ENCODE measurements at regions not wholly inside any gene's neighbourhood (a gene's known extent, or its start where the extent isn't known, plus 50 kb on each side); places are given as distances from the start of the nearest gene placed in this dataset.
A peak's percentile ranks its signal among the peaks of the same experiment; 100 is the strongest.
"Not testable (repeated sequence)": the region's sequence is repeated elsewhere in the genome, so short reads cannot be mapped to it uniquely, and the experiment has no call there.

GRCh38 chr14:81759541-81759940 lies 225.9 kb upstream of the SEL1L start:
- H3K9me3 ChIP-seq (ENCODE audit: control insufficient read depth, low read length): no peaks in the 10 kb centered on the region

GRCh38 chr14:81765651-81766275 lies 232.1 kb upstream of the SEL1L start:
- Histone ChIP-seq H3K36me3 (ENCODE audit: control insufficient read depth, insufficient read depth, low read length, severe bottlenecking) (no peaks in the 10 kb centered on the region), H3K9me3 (ENCODE audit: control insufficient read depth, low read length) (no peaks in the 10 kb centered on the region), H3K4me1 (ENCODE audit: control insufficient read depth, insufficient read depth, low read length) (no peaks in the 10 kb centered on the region), H3K27me3 (replicated peaks; ENCODE audit: control insufficient read depth, insufficient read depth, low read length) (no peaks in the 10 kb centered on the region), H3K4me3 (ENCODE audit: low read length) (no peak overlapping the region), H3K9ac (ENCODE audit: low read length) (no peak overlapping the region)
- no peak for DNase-seq (ENCODE audit: low read depth)

More at GRCh38 chr14:81759541-81759940, 225.9 kb upstream of the SEL1L start:
- Histone ChIP-seq H3K36me3 (ENCODE audit: control insufficient read depth, insufficient read depth, low read length, severe bottlenecking) (no peaks in the 10 kb centered on the region), H3K27me3 (replicated peaks; ENCODE audit: control insufficient read depth, insufficient read depth, low read length) (no peaks in the 10 kb centered on the region), H3K9ac (ENCODE audit: low read length) (no peak overlapping the region), H3K4me1 (ENCODE audit: control insufficient read depth, insufficient read depth, low read length) (no peaks in the 10 kb centered on the region), H3K4me3 (ENCODE audit: low read length) (no peak overlapping the region)
- DNase-seq (ENCODE audit: low read depth): no peak

- DNase-seq (ENCODE audit: low read depth): no peak
- H3K36me3 ChIP-seq (ENCODE audit: control insufficient read depth, insufficient read depth, low read length, severe bottlenecking): no peaks in the 10 kb centered on the region
Measured at GRCh38 chr14:81766321-81766915, 232.8 kb upstream of the SEL1L start.

GRCh38 chr14:81767266-81767995 lies 233.8 kb upstream of the SEL1L start:
- no peaks in the 10 kb centered on the region for H3K9me3 ChIP-seq (ENCODE audit: control insufficient read depth, low read length)
- H3K36me3 ChIP-seq (ENCODE audit: control insufficient read depth, insufficient read depth, low read length, severe bottlenecking): no peaks in the 10 kb centered on the region
- no peaks in the 10 kb centered on the region for H3K27me3 ChIP-seq (replicated peaks; ENCODE audit: control insufficient read depth, insufficient read depth, low read length)
- H3K9ac ChIP-seq (ENCODE audit: low read length): no peak overlapping the region
- peaks cover 7% of the 10 kb centered on the region for H3K4me1 ChIP-seq (ENCODE audit: control insufficient read depth, insufficient read depth, low read length)
- no peak overlapping the region for H3K4me3 ChIP-seq (ENCODE audit: low read length)
- DNase-seq (ENCODE audit: low read depth): no peak

More at GRCh38 chr14:81766321-81766915, 232.8 kb upstream of the SEL1L start:
- H3K4me3 ChIP-seq (ENCODE audit: low read length): no peak overlapping the region
- no peaks in the 10 kb centered on the region for H3K27me3 ChIP-seq (replicated peaks; ENCODE audit: control insufficient read depth, insufficient read depth, low read length)
- no peak overlapping the region for H3K9ac ChIP-seq (ENCODE audit: low read length)
- H3K4me1 ChIP-seq (ENCODE audit: control insufficient read depth, insufficient read depth, low read length): peaks cover 2% of the 10 kb centered on the region
- H3K9me3 ChIP-seq (ENCODE audit: control insufficient read depth, low read length): no peaks in the 10 kb centered on the region

- no peaks in the 10 kb centered on the region for H3K9me3 ChIP-seq (ENCODE audit: control insufficient read depth, low read length)
- no peaks in the 10 kb centered on the region for H3K36me3 ChIP-seq (ENCODE audit: control insufficient read depth, insufficient read depth, low read length, severe bottlenecking)
- no peak overlapping the region for H3K4me3 ChIP-seq (ENCODE audit: low read length)
- H3K9ac ChIP-seq (ENCODE audit: low read length): no peak overlapping the region
- H3K4me1 ChIP-seq (ENCODE audit: control insufficient read depth, insufficient read depth, low read length): peaks cover 11% of the 10 kb centered on the region
- H3K27me3 ChIP-seq (replicated peaks; ENCODE audit: control insufficient read depth, insufficient read depth, low read length): no peaks in the 10 kb centered on the region
- DNase-seq (ENCODE audit: low read depth): no peak
Measured at GRCh38 chr14:81771651-81772275, 238.1 kb upstream of the SEL1L start.

GRCh38 chr14:81772381-81772780 lies 238.7 kb upstream of the SEL1L start:
- Histone ChIP-seq H3K4me3 (ENCODE audit: low read length) (no peak overlapping the region), H3K36me3 (ENCODE audit: control insufficient read depth, insufficient read depth, low read length, severe bottlenecking) (no peaks in the 10 kb centered on the region), H3K9ac (ENCODE audit: low read length) (no peak overlapping the region), H3K9me3 (ENCODE audit: control insufficient read depth, low read length) (no peaks in the 10 kb centered on the region), H3K27me3 (replicated peaks; ENCODE audit: control insufficient read depth, insufficient read depth, low read length) (no peaks in the 10 kb centered on the region), H3K4me1 (ENCODE audit: control insufficient read depth, insufficient read depth, low read length) (peaks cover 11% of the 10 kb centered on the region)
- no peak for DNase-seq (ENCODE audit: low read depth)

GRCh38 chr14:81776531-81776930 lies 242.9 kb upstream of the SEL1L start:
- Histone ChIP-seq H3K4me1 (ENCODE audit: control insufficient read depth, insufficient read depth, low read length) (peaks cover 8% of the 10 kb centered on the region), H3K27me3 (replicated peaks; ENCODE audit: control insufficient read depth, insufficient read depth, low read length) (no peaks in the 10 kb centered on the region), H3K4me3 (ENCODE audit: low read length) (no peak overlapping the region), H3K36me3 (ENCODE audit: control insufficient read depth, insufficient read depth, low read length, severe bottlenecking) (no peaks in the 10 kb centered on the region), H3K9ac (ENCODE audit: low read length) (no peak overlapping the region), H3K9me3 (ENCODE audit: control insufficient read depth, low read length) (no peaks in the 10 kb centered on the region)
- no peak for DNase-seq (ENCODE audit: low read depth)

- H3K4me3 ChIP-seq (ENCODE audit: low read length); DNase-seq (ENCODE audit: low read depth); H3K27me3 ChIP-seq (replicated peaks; ENCODE audit: control insufficient read depth, insufficient read depth, low read length); H3K9ac ChIP-seq (ENCODE audit: low read length); H3K36me3 ChIP-seq (ENCODE audit: control insufficient read depth, insufficient read depth, low read length, severe bottlenecking); H3K9me3 ChIP-seq (ENCODE audit: control insufficient read depth, low read length): not testable (repeated sequence)
- H3K4me1 ChIP-seq (ENCODE audit: control insufficient read depth, insufficient read depth, low read length): peaks cover 19% of the 10 kb centered on the region
Measured at GRCh38 chr14:81781798-81782197, 248.1 kb upstream of the SEL1L start.

- no peaks in the 10 kb centered on the region for H3K9me3 ChIP-seq (ENCODE audit: control insufficient read depth, low read length)
- H3K9ac ChIP-seq (ENCODE audit: low read length): no peak overlapping the region
- DNase-seq (ENCODE audit: low read depth): no peak
- H3K4me3 ChIP-seq (ENCODE audit: low read length): no peak overlapping the region
- H3K27me3 ChIP-seq (replicated peaks; ENCODE audit: control insufficient read depth, insufficient read depth, low read length): no peaks in the 10 kb centered on the region
- H3K36me3 ChIP-seq (ENCODE audit: control insufficient read depth, insufficient read depth, low read length, severe bottlenecking): no peaks in the 10 kb centered on the region
- H3K4me1 ChIP-seq (ENCODE audit: control insufficient read depth, insufficient read depth, low read length): peaks cover 19% of the 10 kb centered on the region
Measured at GRCh38 chr14:81784084-81784483, 250.4 kb upstream of the SEL1L start.

GRCh38 chr14:81797315-81797714 lies 263.7 kb upstream of the SEL1L start:
- Histone ChIP-seq H3K4me1 (ENCODE audit: control insufficient read depth, insufficient read depth, low read length) (peaks cover 8% of the 10 kb centered on the region), H3K4me3 (ENCODE audit: low read length) (no peak overlapping the region), H3K27me3 (replicated peaks; ENCODE audit: control insufficient read depth, insufficient read depth, low read length) (no peaks in the 10 kb centered on the region), H3K9me3 (ENCODE audit: control insufficient read depth, low read length) (no peaks in the 10 kb centered on the region), H3K9ac (ENCODE audit: low read length) (no peak overlapping the region), H3K36me3 (ENCODE audit: control insufficient read depth, insufficient read depth, low read length, severe bottlenecking) (no peaks in the 10 kb centered on the region)
- DNase-seq (ENCODE audit: low read depth): no peak

- Histone ChIP-seq H3K9me3 (ENCODE audit: control insufficient read depth, low read length) (no peaks in the 10 kb centered on the region), H3K9ac (ENCODE audit: low read length) (no peak overlapping the region), H3K4me3 (ENCODE audit: low read length) (peak overlapping the region; percentile 62), H3K27me3 (replicated peaks; ENCODE audit: control insufficient read depth, insufficient read depth, low read length) (no peaks in the 10 kb centered on the region), H3K4me1 (ENCODE audit: control insufficient read depth, insufficient read depth, low read length) (peaks cover 14% of the 10 kb centered on the region), H3K36me3 (ENCODE audit: control insufficient read depth, insufficient read depth, low read length, severe bottlenecking) (no peaks in the 10 kb centered on the region)
- peak; percentile 20 for DNase-seq (ENCODE audit: low read depth)
Measured at GRCh38 chr14:81801921-81802320, 268.3 kb upstream of the SEL1L start.

Data from adipocyte (in vitro differentiated cells).